Activated CD4-positive, alpha-beta T cell treated with anti-CD3 and anti-CD28 coated beads, Interleukin-2, amount 50 U/mL, for 4 hours (primary cell): ENCODE measurements at regions not wholly inside any gene's neighbourhood (a gene's known extent, or its start where the extent isn't known, plus 50 kb on each side); places are given as distances from the start of the nearest gene placed in this dataset.

Experiments
- DNase-seq, 2 experiments: peaks; one replicate each; pipeline ENCODE4 v3.0.0-alpha.2; 2020

GRCh38 chr2:136238286-136239078 lies 120.5 kb upstream of the CXCR4 start:
- DNase-seq, result peak; percentile 5

- DNase-seq, result no peak
These were observed 118.1 kb upstream of the CXCR4 start for GRCh38 chr2:136236019-136236418.

- DNase-seq, result no peak
These were observed 117.6 kb upstream of the CXCR4 start for GRCh38 chr2:136235546-136235945.

GRCh38 chr2:136234261-136234660 lies 116.3 kb upstream of the CXCR4 start:
- no peak for DNase-seq

- no peak for DNase-seq
These were observed 115.3 kb upstream of the CXCR4 start for GRCh38 chr2:136233298-136233697.

DNA sequence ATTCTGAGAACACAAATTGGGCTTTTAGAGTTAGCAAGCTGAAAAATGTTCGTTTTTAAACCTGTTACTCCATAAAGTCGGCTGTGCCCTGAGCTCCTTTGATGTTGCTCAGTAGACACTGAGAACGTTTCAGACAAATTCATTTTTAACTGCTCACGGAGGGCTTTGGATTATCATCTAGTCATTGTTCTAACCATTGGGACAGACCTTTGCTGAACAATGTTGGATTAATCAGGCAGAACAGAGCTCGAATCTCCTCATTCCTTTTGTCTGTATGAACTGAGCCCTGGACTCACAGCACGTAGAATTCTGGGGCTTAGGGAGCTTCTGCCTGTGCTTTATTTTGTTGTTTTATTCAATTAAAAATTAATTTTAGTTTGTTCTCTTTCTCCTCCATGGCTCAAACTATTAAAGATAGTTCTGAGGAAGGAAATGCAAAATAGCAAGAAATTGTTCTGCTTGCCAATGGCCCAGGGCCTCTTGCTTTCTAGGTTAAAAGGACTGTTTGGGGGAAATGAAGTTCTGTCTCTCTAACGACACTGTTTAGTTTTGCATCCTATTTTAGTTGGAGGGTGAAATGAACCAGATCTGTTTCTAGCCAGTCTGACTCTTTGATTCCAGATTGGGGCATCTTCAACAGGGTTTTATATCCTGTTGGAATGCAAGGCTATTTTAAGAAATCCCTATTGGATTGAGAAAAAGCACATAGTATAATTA lies 114.7 kb upstream of the CXCR4 start:
- no peak for DNase-seq

GRCh38 chr2:136230464-136230863 lies 112.5 kb upstream of the CXCR4 start:
- no peak for DNase-seq

DNA sequence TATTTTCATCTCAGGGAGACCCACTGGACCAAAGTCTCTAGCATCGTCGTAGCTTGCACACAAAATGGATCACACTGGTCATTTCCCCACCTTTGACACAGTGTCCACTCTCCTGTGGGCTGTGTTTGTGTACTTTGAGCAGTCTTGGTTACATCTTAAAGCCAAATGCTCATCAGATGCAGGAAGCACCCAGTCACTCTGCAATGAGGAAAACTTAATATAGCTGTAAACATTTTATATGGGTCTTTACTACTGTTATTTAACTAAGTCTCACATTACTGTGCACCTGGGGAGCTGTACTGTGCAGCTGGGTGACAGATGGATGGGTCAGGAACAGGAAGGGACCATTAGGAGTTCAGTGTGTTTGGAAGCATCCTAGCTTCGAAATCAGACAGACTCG lies 109.0 kb upstream of the CXCR4 start:
- DNase-seq, result no peak

DNA sequence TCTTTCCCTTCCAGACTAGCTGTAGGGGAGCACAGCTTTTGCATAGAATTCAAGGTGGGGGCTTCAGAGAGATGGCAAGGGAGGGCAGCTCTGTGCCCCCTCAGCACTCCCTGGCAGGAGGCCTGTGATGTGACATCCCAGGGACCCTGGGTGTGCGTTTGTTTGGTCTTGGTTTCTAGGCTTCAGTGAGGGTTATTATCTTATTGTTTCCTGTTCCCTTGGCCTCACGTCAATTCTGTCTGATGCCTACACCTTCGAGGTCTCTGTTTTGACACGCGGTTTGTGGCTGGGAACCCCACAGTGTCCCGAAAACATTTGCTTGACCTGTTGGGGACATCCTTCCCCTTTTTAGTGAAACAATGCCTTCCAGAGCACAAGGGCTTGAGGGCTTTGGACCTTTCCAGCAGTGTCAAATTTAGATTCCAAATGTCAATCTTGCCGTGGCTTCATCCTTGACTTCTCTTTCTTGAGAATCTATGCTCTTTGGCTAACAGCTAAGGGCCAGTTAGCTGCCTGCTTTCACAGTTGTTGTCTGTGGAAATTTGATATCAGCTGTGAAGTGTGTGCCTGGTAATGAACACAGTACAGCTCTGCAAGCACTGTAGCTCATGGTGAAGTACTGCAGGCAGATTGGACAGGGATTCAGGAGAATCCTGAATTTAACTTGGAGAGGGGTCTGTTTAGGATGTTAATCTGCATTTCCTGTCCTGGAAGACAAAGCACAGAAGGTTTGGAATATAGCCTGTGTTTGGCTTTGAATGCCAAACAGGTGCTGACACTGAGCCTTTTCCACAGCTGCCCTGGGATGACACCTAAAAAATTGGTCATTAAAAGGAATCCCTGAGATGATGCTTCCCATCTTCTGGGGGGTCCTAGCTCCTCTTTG lies 108.2 kb upstream of the CXCR4 start:
- no peak for DNase-seq

GRCh38 chr2:136223274-136223673 lies 105.3 kb upstream of the CXCR4 start:
- no peak for DNase-seq

DNA sequence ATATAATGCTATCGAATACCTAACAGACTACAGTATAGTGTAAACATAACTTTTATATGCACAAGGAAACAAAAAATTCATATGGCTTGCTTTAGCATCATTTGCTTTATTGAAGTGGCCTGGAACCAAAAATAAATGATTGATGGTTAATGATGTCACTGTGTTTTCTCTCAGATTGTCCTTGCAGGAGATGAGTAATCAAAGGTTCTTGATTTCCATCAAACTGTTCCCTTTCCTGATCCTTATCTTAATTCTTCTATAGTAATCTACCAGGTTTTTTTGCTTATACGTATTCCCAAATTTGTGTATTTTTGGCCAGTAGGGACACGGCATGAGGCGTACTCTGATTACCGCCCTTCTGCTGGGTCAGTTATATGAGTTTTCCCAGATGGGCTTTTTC lies 104.9 kb upstream of the CXCR4 start:
- DNase-seq, result no peak

DNA sequence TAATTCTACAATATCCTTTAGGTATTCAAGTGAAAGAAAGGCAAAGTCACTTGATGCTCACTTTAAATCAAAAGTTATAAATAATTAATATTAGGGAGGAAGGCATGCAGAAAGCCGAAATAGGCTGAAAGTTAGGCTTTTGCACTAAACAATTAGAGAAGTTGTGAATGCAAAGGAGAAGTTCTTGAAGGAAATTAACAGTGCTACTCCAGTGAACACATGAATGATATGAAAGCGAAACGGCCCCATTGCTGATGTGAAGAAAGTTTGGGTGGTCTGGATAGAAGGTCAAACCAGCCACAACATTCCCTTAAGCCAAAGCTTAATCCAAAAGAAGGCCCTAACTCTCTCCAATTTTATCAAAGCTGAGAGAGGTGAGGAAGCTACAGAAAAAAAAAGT lies 103.1 kb upstream of the CXCR4 start:
- DNase-seq, result no peak

- no peak for DNase-seq
These were observed 102.0 kb upstream of the CXCR4 start for GRCh38 chr2:136219963-136220362.

- no peak for DNase-seq
These were observed 101.4 kb upstream of the CXCR4 start for GRCh38 chr2:136219341-136219740.

DNA sequence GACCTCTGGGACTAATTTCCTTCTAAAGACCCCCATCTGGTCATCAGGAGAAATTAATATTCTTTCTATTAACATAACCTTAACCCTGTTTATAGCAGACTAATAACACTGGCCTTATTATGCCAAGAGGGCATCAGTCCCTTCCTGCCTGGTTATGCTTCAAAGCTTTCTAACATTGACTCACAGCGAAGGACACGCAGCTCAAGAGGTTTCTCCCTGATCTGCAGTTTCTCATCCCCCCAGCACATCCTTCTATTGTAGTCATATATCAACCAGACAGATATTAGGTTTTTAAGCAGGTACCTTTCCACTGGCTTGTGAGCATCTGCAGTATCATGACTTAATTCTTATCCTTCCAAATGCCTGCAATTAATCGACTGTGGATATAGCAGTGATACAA lies 100.0 kb upstream of the CXCR4 start:
- DNase-seq, result no peak

- no peak for DNase-seq
These were observed 98.0 kb upstream of the CXCR4 start for GRCh38 chr2:136215908-136216472.

- DNase-seq, result no peak
These were observed 97.5 kb upstream of the CXCR4 start for GRCh38 chr2:136215449-136215848.

GRCh38 chr2:136214307-136215200 lies 96.6 kb upstream of the CXCR4 start:
- DNase-seq, result no peak

DNA sequence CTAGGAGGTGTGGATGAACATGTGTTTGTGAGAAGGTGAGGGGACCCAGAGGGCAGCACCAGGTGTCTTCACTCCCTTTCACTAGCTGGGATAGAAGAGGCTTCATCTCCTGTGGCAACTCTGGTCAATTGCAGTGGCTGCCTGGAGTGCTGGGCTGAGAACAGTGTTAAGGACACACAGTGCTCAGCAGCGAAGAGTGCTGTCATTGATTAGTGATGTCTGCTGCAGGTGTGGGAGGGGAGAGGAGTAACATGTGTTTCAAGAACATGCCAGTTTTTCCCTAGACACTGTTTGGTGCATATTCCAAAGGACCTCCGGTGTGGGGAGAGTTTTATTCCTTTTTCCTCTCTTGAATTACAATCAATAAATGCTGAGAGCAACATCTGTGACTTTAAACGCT lies 95.9 kb upstream of the CXCR4 start:
- no peak for DNase-seq

DNA sequence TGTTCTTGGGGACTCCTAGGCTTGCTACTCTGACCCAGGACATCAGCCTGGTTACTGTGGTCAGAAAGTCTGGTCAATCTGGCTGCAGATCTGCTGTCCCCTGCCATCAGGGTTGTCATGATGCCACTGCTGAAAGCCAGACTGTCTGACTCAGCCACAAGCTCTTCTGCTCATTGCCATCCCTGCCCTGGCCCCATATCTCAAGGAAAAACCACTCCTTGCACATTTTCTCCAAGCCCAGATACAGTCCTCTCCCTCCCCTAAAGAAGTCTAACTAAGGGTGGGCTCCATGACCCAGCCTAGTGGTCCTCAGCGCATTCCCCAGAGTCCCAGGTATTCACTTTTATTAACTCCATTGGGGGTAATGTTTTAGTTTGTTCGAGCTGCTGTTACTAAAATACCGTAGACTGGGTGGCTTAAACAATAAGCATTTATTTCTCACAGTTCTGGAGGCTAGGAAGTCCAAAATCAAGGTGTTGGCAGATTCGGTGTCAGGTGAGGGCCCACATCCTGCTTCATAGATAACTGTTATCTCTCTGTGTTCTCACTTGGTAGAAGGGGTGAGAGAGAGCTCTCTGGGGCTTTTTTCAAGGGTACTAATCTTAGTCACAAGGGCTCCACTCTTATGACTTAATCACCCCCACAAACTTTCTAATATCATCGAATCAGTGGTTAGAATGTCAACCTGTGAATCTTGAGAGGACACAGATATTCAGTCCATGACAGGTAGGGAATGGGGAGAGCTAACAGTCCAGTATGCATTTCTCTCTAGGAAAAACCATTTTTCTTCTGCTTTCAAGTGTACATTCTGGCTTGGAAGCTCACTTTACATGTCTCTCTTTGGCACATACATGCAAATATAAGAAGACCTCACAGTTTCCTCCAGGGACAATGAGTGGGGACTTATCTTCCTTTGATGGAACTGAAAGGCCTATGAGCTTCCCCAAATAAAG lies 94.8 kb upstream of the CXCR4 start:
- no peak for DNase-seq

GRCh38 chr2:136211701-136212100 lies 93.8 kb upstream of the CXCR4 start:
- no peak for DNase-seq
